Stimulated activated CD4-positive, alpha-beta T cell treated with anti-CD3 and anti-CD28 coated beads, Interleukin-15, amount 100 ng/mL, for 24 hours (primary cell): ENCODE measurements at regions not wholly inside any gene's neighbourhood (a gene's known extent, or its start where the extent isn't known, plus 50 kb on each side); places are given as distances from the start of the nearest gene placed in this dataset.
"Not testable (repeated sequence)": the region's sequence is repeated elsewhere in the genome, so short reads cannot be mapped to it uniquely, and the experiment has no call there.

Experiments used
- DNase-seq: peaks from one replicate; pipeline ENCODE4 v3.0.0-alpha.2; 2020

- DNase-seq, result no peak
Measured at GRCh38 chr4:187504974-187505797, 490.4 kb upstream of the ZFP42 start.

- DNase-seq, result not testable (repeated sequence)
Measured at GRCh38 chr4:187505798-187506141, 489.8 kb upstream of the ZFP42 start.

DNA sequence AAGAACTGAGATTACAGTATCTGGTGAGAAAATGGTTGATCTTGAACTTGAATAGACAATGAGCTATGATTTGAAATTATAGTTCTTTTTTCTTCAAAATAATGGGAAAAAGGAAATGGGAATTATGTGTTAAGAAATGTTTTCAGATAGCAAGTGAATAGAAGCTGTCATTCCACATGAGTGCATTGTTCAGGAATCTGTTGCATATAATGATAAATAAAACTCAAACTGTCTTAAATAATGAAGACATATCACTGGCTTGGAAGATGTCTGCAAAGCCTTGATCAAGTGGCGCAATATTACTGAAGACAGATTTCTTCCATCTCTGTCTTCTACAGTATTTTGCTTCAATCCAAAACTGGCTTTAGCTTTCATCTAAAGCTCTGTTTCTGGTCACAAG is 479.3 kb upstream of the ZFP42 start:
- no peak for DNase-seq

- no peak for DNase-seq
Measured at GRCh38 chr4:187541666-187542065, 453.9 kb upstream of the ZFP42 start.

- DNase-seq, result no peak
Measured at GRCh38 chr4:187544461-187545053, 451.0 kb upstream of the ZFP42 start.

DNA sequence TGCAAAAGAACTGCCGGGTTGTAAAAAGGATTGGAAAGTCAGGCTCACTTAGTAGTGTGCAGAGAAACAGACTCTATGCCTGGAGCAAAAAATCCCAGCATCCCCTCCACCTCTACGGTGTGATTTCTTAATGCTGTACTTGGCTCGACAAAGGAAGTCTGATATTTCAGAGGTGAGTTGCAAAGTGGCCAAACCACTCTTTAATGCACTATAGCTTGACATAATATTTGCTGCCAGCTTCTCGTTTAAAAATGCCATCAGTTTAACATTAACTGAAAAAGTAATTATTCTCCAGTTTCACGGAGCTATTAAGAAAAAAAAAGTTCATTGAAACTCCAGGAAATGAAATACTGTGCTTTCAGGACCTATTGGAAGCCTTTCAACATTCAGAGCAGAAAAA is 448.3 kb upstream of the ZFP42 start:
- DNase-seq, result no peak

DNA sequence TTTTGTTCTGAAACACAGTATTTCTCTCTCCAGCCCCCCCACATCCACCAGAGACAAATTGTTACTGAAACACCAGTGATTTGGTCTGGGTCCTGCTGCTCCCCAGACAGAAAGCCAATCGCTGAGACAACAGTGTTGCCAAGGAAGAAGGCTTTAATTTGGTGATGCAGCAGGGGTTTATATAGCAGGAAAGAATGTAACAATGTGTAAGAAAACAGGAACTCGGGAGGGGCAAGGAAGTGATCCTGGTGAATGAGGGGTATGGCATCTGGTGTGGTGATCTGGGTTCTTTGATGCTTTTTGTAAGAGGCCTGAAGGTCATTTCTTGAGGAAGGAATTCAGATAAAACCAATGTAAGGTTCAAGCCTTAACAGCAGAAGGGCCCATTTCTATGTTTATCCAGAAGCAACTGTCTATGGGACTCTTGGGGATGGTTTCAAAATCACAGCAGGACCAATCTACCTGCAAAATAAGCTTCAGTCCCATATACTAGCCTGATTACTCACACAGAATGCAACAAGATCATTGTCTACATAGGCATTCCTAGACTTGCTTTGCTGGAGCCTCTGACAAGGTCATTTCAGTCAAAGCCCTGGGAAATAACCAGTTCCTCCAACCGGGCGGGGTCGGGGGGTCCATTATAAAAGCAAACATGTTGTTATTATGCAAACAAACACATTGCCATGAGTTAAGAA is 445.2 kb upstream of the ZFP42 start:
- DNase-seq, result no peak

DNA sequence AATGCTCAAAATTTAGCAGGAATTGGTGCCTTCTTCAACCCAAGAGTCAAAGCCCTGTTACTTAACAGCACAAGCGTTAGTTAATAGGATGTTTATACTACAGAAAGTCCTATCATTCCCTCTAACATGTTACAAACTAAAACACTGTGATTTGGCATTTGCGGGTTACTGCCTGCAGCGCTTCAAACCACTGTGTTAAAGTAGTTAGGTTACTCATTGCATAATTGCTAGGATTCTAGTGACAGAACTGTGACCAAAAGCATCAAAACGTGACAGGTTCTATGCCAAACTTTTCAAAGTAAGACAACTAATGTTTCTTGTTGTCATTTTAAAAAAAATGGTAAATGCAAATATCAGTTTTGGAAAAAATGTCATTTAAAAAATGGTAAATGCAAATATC is 442.8 kb upstream of the ZFP42 start:
- no peak for DNase-seq

DNA sequence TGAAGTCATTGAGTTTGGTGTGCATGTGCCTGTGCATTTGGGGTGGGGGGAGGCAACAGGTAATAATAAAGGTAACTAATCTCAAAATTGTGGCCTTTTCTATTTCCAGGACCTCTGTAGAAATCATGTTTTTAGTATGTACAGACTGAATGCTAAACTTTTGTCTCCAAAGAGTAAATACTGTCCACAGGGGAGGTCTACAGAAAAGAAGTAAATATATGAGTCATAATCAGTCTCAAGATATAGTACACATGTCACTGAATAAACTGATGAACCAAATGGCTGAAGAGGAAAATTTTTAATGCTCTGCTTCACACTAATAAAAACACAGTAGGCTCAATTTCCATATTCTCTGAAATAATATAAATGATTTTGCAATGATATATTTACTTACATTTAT is 440.4 kb upstream of the ZFP42 start:
- DNase-seq, result no peak

- no peak for DNase-seq
Measured at GRCh38 chr4:187558391-187558790, 437.2 kb upstream of the ZFP42 start.

DNA sequence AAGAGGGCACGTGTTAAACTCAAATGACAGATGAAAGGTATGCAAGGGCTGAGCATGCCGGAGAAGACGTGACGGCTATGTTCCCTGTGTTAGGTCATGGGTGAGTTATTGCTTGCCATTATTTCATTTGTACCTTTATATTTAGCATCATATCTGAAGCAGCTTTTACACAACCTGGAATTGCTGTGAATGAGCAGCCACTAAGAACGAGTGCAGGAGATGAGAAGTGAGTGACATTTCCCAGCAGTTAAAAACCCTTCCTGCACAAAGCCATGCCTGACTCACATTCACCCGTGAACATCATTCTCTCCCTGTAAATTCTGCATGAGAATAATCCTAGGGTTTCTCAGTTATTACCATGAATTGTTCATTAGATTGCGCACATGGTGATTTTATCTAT is 433.2 kb upstream of the ZFP42 start:
- no peak for DNase-seq

- DNase-seq, result no peak
Measured at GRCh38 chr4:187565416-187565815, 430.2 kb upstream of the ZFP42 start.

DNA sequence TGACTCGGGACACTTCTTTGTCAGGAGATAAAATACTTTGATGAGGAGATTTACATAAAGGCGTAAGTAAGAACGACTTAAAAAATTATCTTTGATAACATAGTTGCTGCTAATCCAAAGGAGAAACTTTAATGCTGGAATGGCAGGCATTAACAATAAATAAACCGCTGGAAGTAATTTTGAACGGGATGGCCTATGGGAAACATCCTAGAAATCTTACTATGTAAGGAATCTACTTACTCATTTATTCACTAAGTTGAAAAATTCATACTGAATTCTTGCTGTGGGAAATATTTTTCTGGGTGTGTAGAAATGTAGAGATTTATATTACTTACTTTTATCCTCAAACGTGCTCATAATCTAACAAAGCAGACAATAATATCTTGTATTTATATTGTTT is 425.7 kb upstream of the ZFP42 start:
- no peak for DNase-seq

DNA sequence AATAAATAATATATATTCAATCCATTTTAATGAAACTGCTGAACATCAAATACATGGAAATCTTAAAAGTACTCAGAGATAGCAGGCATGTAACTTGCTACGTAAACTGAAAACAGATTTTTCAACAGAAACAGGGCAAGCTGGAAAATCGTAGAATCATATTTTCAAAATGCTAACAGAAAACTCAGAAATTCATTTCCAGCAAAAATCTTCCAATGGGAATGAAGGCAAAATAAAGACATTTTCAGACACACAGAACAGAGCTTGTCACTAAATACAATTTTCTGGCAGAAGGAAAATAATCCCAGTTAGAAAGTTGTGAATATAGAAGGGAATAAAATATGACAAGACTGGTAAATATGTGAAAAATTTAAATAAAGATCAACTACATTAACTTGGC is 419.9 kb upstream of the ZFP42 start:
- no peak for DNase-seq

GRCh38 chr4:187576751-187577150 is 418.8 kb upstream of the ZFP42 start:
- DNase-seq, result no peak

GRCh38 chr4:187577941-187578480 is 417.6 kb upstream of the ZFP42 start:
- no peak for DNase-seq

DNA sequence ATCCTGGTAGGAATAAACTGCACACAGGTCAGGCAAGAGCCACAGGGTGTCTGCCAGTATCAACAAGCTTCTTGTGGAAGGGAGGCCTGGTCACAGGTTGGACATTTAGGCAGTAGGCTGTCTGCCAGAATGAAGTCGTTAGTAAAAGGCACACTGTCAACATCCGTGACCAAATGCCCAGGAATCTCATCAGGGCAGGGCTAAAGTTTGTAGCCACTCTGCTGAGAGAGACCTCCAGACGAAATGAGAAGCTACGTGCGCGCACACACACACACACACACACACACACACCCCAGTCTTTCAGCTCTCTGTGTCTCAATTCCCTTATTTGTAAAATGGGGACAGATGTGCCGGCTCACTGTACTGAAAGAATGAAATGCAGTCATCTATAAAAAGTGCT is 408.7 kb upstream of the ZFP42 start:
- DNase-seq, result no peak

DNA sequence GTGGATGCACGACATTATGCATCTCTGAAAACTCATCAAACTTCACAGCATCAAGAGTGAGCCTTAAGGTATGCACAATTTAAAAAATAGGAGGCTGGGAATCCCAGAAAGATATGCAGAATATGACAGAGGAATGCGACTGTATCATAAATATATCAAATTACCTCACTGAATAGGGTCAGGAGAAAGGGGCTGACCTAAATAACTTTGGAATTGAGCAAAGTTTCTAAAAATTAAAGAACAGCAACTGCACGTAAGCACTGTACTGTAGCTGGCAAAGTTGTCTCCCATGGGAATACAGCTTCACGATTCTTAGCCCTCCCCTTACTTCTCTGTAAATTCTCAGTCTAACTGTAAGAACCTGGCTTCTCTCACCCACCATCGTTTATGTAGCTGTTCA is 397.4 kb upstream of the ZFP42 start:
- DNase-seq, result no peak

DNA sequence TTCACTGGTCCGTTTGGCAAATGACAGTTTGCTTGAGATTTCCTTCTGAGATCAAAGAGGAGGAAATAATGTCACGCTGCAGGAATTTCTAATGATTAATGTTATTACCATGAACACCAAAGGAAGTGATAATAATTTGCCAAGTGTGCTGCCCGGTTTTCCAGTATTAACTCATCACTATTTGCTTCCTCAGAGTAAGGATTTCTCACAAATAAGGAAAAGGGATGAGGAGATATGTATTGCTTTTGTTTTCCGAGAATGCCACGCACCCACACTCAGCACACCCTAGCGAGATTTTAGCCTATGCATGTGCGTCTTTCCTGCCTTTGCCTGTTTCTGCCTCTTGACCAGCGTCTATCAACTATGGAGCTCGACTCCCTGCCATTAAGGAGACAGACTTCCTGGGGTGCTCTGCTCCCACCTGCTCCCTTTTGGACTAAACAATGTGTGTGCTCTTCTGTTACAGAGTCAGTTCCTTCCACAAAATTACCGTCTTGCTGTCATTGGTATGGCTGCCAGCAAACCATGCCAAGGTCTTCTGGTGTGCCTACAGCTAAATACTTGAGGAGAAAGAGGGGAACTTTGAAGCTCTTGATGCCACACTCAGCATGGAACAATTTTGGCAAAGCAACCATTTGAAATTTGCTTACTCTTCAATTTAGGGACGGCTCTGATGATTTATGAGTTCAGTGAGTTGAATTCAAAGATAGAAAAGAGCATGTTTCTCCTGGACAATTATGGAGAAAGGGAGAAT is 393.1 kb upstream of the ZFP42 start:
- no peak for DNase-seq

- DNase-seq, result no peak
Measured at GRCh38 chr4:187603093-187604025, 392.2 kb upstream of the ZFP42 start.

DNA sequence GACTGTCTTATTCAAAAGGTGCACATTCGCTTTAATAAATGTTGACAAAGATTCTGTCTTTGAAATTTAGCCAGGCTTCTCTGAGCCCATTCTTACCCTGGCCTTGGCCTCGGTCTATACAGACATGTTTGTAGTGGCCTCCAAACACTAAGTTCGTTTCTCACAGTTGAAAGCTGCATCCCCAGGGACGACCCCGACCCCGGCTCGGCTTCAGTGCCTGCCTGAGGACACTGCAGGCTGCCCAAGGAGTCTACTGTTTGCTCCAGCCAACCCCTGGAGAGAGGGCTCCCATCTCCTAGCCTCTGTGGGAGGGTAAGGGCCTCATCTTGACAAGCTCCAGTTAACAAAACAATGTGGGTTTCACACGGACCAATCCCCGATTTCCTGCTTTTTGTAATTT is 390.6 kb upstream of the ZFP42 start:
- no peak for DNase-seq

DNA sequence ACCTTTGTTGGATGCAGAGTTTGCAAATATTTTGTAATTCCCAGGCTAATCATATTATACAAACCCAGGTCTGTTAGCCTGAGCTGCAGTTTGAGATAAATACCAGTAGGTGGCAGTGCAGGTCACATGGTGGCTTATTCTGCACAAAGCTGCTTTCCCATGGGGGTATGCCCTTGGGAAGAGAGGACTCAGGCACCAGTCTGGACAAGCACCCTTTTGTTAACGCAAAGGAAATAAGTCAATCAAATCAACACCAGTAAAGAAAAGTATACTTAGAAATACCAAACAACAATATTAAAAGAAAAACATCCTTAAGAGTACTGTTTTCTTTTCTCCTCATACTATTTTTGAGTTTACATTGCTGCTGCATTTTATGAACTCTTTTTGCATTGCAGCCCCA is 389.0 kb upstream of the ZFP42 start:
- DNase-seq, result peak; percentile 2
